Panc1 (cell line): ENCODE measurements at regions not wholly inside any gene's neighbourhood (a gene's known extent, or its start where the extent isn't known, plus 50 kb on each side); places are given as distances from the start of the nearest gene placed in this dataset.

Experiments
- CTCF ChIP-seq: fragments of 450-650 bp; IDR thresholded peaks from 2 replicates; pipeline ENCODE4 v1.5.1; 2017; ENCODE audit warnings: mild to moderate bottlenecking
- POLR2AphosphoS5 ChIP-seq: IDR thresholded peaks from 2 replicates; pipeline ENCODE4 v1.6.1; 2012; ENCODE audit warnings: mild to moderate bottlenecking, low read depth, low read length, moderate library complexity
- REST ChIP-seq, 2 experiments: IDR thresholded peaks; 2 replicates each; pipeline ENCODE4 v1.6.1; 2011 to 2012; ENCODE audit warnings: low read depth in 2 of 2, control low read depth in 1 of 2, low read length in 1 of 2, mild to moderate bottlenecking in 1 of 2, moderate library complexity in 1 of 2; ENCODE audit not compliant: insufficient read depth in 1 of 2
- SIN3A ChIP-seq: IDR thresholded peaks from 2 replicates; pipeline ENCODE4 v1.6.1; 2012; ENCODE audit warnings: low read depth, mild to moderate bottlenecking, low read length, moderate library complexity, borderline replicate concordance; ENCODE audit not compliant: insufficient read depth
- TCF7L2 ChIP-seq: IDR thresholded peaks from 2 replicates; pipeline ENCODE4 v1.6.1; 2011; ENCODE audit warnings: mild to moderate bottlenecking, low read depth, low read length, inconsistent platforms

- no peak for TF ChIP-seq CTCF
- no peak for TF ChIP-seq REST (IDR thresholded peaks at IDR 0.05; ENCODE audit: insufficient read depth in 1 of 2, low read depth in 2 of 2, low read length in 1 of 2)
- TF ChIP-seq SIN3A: no peak
- no peak for TF ChIP-seq POLR2AphosphoS5
- TF ChIP-seq TCF7L2: no peak
Observed at GRCh38 chr5:3904584-3904983, 309.0 kb downstream of the IRX1 start.
